ENCODE measurements at regions not wholly inside any gene's neighbourhood (a gene's known extent, or its start where the extent isn't known, plus 50 kb on each side); places are given as distances from the start of the nearest gene placed in this dataset.

- TF ChIP-seq POLR2A (IDR thresholded peaks at IDR 0.05; ENCODE audit: low read depth, low read length) (no peak), EZH2 (IDR thresholded peaks at IDR 0.05; ENCODE audit: borderline replicate concordance, low read depth, low read length, severe bottlenecking) (no peak), GATA2 (IDR thresholded peaks at IDR 0.05; ENCODE audit: insufficient read depth, insufficient read length, low read depth, low read length) (no peak), CTCF (IDR thresholded peaks at IDR 0.05; ENCODE audit: extremely low read depth in 1 of 2, insufficient read depth in 1 of 2, low read depth in 1 of 2, low read length in 2 of 2) (no peak), MAX (IDR thresholded peaks at IDR 0.05; ENCODE audit: insufficient read depth, insufficient read length) (no peak), POLR2AphosphoS5 (IDR thresholded peaks at IDR 0.05; ENCODE audit: insufficient read depth, low read depth, low read length) (no peak), JUN (IDR thresholded peaks at IDR 0.05; ENCODE audit: borderline replicate concordance, insufficient read depth, insufficient read length, low read depth) (no peak), MYC (IDR thresholded peaks at IDR 0.05; ENCODE audit: low read depth, low read length) (no peak), FOS (IDR thresholded peaks at IDR 0.05; ENCODE audit: borderline replicate concordance, insufficient read depth, low read length) (no peak)
Measured at GRCh38 chr21:27258742-27259448, 292.0 kb upstream of the ADAMTS5 start.
